SJSA1 (cell line): ENCODE measurements at regions not wholly inside any gene's neighbourhood (a gene's known extent, or its start where the extent isn't known, plus 50 kb on each side); places are given as distances from the start of the nearest gene placed in this dataset.
A peak's percentile ranks its signal among the peaks of the same experiment; 100 is the strongest.

ENCODE experiments used
- DNase-seq, 2 experiments: peaks; one replicate each; pipeline ENCODE4 v3.0.0-alpha.2; 2015 to 2020; ENCODE audit warnings: low spot score in 2 of 2, low read depth in 1 of 2
- H3K27ac ChIP-seq: fragments of 250-450 bp; sonication (Bioruptor Pico); 2 replicates; pipeline ENCODE4 v1.5.1; 2020; ENCODE audit warnings: mild to moderate bottlenecking, moderate library complexity
- H3K27me3 ChIP-seq: fragments of 250-450 bp; sonication (Bioruptor Pico); replicated peaks from 2 replicates; pipeline ENCODE4 v1.5.1; 2020; ENCODE audit warnings: mild to moderate bottlenecking, moderate library complexity
- H3K36me3 ChIP-seq: fragments of 250-450 bp; sonication (Bioruptor Pico); 2 replicates; pipeline ENCODE4 v1.5.1; 2020; ENCODE audit warnings: mild to moderate bottlenecking
- H3K4me1 ChIP-seq: fragments of 250-450 bp; sonication (Bioruptor Pico); replicated peaks from 2 replicates; pipeline ENCODE4 v1.6.1; 2021; ENCODE audit warnings: mild to moderate bottlenecking
- H3K4me3 ChIP-seq: fragments of 250-450 bp; sonication (Bioruptor Pico); 2 replicates; pipeline ENCODE4 v1.5.1; 2020; ENCODE audit warnings: mild to moderate bottlenecking
- H3K9me3 ChIP-seq: fragments of 250-450 bp; sonication (Bioruptor Pico); replicated peaks from 2 replicates; pipeline ENCODE4 v1.5.1; 2020; ENCODE audit warnings: mild to moderate bottlenecking

DNA sequence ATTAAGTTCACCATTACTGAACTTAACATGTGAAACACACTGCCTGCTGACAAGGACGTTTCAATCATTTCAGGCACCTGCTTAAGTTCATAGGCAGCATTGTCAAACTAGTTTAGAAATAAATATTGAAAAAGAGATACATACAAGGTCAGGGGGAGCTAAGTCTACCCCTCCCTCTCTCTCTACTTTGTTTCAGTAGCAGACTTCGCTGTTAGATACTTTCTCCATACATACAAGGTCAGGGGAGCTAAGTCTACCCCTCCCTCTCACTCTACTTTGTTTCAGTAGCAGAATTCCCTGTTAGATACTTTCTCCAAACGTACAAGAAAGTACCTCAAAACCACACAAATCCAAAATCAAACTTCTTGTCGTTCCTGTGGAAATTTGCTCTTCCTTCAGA is 387.4 kb upstream of the PDE4D start:
- Histone ChIP-seq H3K4me3 (no peak overlapping the region), H3K27ac (no peak overlapping the region), H3K9me3 (no peaks in the 10 kb centered on the region), H3K36me3 (no peaks in the 10 kb centered on the region), H3K27me3 (no peaks in the 10 kb centered on the region; the same call in 1 of the 2 replicates), H3K4me1 (no peaks in the 10 kb centered on the region)
- DNase-seq, result no peak

DNA sequence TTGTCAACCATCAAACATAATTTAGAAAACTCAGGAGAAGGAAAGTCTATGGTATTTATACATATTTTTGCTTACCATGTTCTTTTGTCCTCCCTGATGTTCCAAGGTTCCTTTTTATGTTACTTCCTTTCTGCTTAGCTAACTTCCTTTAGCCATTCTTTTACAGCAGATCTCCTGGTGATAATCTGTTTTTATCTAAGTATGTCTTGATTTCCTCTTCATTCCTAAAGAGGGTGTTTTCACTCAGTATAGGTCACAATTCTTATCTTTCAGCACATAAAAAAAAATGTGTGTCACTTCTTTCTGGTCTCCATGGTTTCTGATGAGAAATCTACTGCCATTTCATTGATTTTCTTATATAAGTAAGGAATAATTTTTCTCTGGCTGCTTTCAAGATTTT is 384.4 kb upstream of the PDE4D start:
- Histone ChIP-seq H3K27me3 (no peaks in the 10 kb centered on the region), H3K9me3 (no peaks in the 10 kb centered on the region), H3K4me1 (no peaks in the 10 kb centered on the region), H3K4me3 (no peak overlapping the region), H3K36me3 (no peaks in the 10 kb centered on the region), H3K27ac (no peak overlapping the region)
- DNase-seq, result no peak

DNA sequence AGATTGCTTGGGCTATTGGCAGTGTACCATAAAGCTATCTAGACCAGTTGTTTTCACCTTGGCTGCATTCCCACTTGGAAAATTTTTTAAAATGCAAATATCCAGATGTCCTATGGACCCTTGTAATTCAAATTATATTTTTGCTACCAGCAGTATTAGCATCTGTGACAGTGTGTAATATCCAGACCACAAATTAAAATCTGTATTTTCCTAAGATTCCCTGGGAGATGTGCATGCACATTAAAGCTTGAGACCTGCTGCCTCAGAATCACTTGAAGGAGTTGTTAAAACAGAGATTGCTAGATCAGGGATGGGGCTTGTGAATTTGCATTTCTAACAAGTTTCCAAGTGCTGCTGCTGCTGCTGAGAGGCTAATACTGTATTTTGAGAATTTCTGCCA is 381.2 kb upstream of the PDE4D start:
- no peaks in the 10 kb centered on the region for H3K4me1 ChIP-seq
- H3K27ac ChIP-seq, result no peak overlapping the region
- DNase-seq, result no peak
- H3K27me3 ChIP-seq, result no peaks in the 10 kb centered on the region
- no peaks in the 10 kb centered on the region for H3K9me3 ChIP-seq
- no peak overlapping the region for H3K4me3 ChIP-seq
- no peaks in the 10 kb centered on the region for H3K36me3 ChIP-seq

DNA sequence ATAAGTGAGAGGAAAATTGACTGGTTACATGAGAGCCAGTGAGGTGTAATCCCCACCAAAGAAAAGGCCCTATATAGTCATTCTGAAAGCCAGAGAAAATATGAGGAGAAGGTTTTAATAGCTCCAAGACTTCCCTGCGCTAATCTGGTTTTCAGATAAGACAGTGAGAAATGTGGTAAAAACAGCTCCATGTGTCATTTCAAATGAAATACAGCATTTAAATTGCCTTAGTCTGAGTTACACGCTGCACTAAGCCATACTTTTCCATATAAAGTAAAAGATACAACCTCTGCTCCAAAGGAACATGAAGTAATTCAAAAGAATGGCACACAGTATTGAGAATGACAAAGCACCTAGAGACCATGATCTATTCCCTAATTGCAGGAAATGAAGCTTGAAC is 378.0 kb upstream of the PDE4D start:
- no peaks in the 10 kb centered on the region for H3K27me3 ChIP-seq
- no peak overlapping the region for H3K4me3 ChIP-seq
- no peak overlapping the region for H3K27ac ChIP-seq
- no peak for DNase-seq
- H3K9me3 ChIP-seq, result no peaks in the 10 kb centered on the region
- H3K36me3 ChIP-seq, result no peaks in the 10 kb centered on the region
- no peaks in the 10 kb centered on the region for H3K4me1 ChIP-seq

DNA sequence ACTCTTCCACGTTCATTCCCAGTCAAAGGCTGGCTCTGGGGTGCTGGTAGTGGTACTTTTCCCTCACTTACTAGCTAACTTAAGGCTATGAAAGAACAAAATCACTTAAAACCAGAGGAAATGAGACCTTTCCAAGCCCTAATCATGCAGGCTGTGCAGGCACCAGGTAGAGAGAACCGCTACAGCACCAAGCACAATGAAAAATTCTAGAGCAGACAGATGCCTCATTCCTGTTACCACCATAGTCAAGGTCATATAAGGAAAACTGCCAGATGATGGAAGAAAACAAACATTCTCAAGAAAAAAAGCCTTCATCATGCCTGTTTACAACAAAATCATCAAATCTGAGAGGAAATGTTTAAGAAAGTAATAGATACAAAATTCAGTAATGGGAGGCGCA is 374.4 kb upstream of the PDE4D start:
- no peak for DNase-seq
- H3K9me3 ChIP-seq, result no peaks in the 10 kb centered on the region
- no peak overlapping the region for H3K27ac ChIP-seq
- H3K4me3 ChIP-seq, result no peak overlapping the region
- H3K36me3 ChIP-seq, result no peaks in the 10 kb centered on the region
- H3K27me3 ChIP-seq, result no peaks in the 10 kb centered on the region
- H3K4me1 ChIP-seq, result no peaks in the 10 kb centered on the region

DNA sequence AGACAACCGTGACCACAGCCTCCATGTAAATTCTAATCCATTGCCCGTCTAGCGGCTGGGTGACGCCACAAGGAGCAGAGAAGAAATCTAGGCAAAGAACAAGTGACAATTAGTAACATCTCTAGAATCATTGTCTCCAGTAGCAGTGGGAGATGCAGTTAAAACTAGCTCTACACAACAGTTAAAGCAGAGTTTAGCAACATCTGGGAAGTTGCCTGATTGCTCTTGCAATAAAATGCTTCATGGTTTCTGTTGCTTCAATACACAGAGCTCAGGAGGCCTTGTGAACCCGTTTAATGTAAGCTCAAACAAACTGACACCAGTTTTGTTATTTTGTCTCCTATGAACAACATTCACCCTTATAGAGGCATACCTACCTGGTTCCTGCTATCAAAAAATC is 369.8 kb upstream of the PDE4D start:
- DNase-seq, result no peak
- Histone ChIP-seq H3K36me3 (no peaks in the 10 kb centered on the region), H3K27ac (no peak overlapping the region), H3K27me3 (no peaks in the 10 kb centered on the region), H3K4me3 (no peak overlapping the region), H3K4me1 (peaks cover 11% of the 10 kb centered on the region), H3K9me3 (no peaks in the 10 kb centered on the region)

DNA sequence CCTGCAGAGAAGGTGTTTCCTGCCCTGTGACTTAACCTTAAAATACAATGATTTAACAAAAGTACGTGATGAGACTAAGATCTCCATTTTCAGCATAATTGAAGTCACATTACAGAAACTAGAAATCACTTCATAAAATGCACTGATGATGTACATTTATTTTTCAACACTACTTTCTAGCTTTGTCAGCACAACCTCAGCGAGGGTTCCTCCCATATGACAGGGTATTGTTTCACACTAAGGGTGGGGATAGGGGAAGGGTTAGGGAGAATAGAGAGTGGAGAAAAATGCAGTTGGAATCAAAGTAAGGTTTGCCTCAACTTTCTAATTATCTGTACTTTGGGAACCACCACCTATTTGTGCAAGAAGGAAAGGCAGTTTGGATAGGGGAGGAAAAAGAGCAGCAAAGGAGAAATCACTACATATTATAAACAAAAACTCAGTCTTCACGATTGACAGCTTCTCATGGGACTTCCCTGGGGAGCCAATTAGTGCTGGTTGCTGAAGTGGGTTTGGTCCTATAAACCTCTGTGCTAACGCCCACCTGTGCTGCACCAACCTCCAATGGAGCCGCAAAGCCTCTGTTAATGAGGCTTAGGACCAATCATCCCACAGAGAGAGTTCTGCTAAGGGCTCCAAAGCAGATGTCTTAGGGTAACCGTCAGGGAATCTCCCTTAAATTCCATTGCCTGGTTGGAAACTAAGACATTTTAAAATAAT is 369.2 kb upstream of the PDE4D start:
- no peak for DNase-seq
- Histone ChIP-seq H3K9me3 (no peaks in the 10 kb centered on the region), H3K4me3 (no peak overlapping the region), H3K27ac (no peak overlapping the region), H3K27me3 (no peaks in the 10 kb centered on the region), H3K36me3 (no peaks in the 10 kb centered on the region), H3K4me1 (peaks cover 11% of the 10 kb centered on the region)

DNA sequence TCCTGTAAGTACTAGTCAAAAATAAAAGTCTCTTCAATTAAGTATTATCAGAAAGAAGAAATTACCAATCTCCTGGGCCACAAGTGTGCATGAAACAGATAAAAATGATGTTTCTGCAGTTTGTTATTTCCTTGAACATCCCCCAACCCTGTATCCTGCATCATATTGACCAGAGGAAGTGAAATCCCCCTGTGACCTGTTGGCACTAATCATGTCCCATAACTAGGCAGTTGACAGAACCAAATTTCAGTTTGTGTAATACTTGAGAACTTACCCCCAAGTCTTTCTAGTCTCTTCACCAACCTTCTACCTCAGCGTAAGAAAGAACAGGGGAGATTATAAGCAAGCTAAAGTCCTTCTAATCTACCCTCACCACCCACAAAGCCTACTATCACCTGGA is 368.2 kb upstream of the PDE4D start:
- no peaks in the 10 kb centered on the region for H3K9me3 ChIP-seq
- H3K36me3 ChIP-seq, result no peaks in the 10 kb centered on the region
- no peak for DNase-seq
- H3K4me3 ChIP-seq, result no peak overlapping the region
- H3K27me3 ChIP-seq, result no peaks in the 10 kb centered on the region
- H3K27ac ChIP-seq, result no peak overlapping the region
- peaks cover 11% of the 10 kb centered on the region for H3K4me1 ChIP-seq

DNA sequence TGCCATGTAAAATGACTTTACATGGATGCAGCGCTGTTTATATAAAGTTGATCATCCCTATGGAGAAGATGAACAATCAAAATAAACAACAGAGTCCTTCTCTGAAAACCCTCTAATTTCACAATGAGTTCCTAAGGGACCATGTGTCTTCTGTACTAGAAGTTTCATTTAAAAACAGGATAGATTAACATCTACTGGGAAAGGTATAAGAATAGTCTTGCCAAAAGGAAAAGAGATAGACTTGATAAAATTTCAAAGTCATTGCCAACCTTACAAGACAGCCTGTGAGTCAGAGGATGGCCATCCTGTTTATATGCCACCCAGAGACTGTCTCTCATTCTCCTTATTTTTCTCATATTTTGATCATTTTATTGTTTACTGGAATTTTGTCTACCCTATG is 367.1 kb upstream of the PDE4D start:
- H3K9me3 ChIP-seq, result no peaks in the 10 kb centered on the region
- H3K4me3 ChIP-seq, result no peak overlapping the region
- peaks cover 11% of the 10 kb centered on the region for H3K4me1 ChIP-seq
- H3K27me3 ChIP-seq, result no peaks in the 10 kb centered on the region; the same call in 1 of the 2 replicates
- no peaks in the 10 kb centered on the region for H3K36me3 ChIP-seq
- peak overlapping the region; percentile 19; the same call in 1 of the 2 replicates for H3K27ac ChIP-seq
- DNase-seq, result peak in 1 of 2 experiments; percentile 10

DNA sequence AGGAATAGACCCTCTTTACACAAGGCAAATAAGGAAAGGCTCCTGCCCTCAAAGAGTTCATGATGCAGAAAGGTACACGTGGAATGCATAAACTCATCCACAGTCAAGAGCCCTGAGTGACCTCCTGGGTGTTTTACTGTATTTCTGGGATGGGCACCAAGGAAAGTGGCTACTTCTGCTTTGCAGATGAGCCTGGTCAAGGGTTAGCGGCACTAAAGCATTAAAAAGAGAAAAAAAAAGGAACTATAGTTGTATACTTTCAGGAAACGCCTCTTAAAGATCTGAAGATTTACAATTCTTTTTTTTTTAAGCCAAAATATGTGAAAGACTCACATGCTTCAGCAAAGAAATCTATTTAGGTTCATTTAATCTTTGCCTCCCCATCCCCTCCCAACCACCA is 366.2 kb upstream of the PDE4D start:
- H3K4me3 ChIP-seq, result no peak overlapping the region
- H3K36me3 ChIP-seq, result no peaks in the 10 kb centered on the region
- H3K9me3 ChIP-seq, result no peaks in the 10 kb centered on the region
- H3K27me3 ChIP-seq, result no peaks in the 10 kb centered on the region; the same call in 1 of the 2 replicates
- no peak for DNase-seq
- H3K4me1 ChIP-seq, result peaks cover 11% of the 10 kb centered on the region
- no peak overlapping the region for H3K27ac ChIP-seq

DNA sequence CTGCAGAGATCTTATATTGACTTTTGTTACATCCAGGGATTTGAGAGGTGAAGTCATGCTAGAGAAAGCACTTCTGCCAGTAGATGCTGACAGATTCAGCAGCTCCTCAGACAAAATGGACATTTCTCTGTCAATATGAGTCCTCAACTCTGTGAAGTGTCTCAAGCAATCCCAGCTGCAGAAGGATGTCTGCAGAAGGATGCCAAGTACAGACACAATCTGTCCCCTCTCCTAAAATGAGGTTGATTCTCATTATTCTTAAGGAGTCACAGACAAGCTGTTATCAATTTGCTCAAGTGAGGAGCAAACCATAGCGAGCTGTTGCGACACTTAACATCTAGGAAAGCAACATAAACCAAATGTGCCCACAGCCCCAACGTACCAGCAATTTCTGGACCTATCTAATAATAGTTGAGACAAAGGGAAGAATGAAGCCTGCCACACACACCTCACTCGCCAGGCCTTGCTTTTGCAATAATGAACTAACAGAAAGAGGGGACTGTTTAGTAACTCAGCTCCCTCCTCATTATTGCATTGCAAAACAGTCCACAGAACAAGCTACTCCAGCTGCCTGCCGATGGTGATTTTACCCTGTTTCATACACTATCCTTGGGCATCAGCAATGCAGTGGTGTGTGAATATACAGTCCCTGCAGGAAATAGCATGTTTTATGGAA is 364.2 kb upstream of the PDE4D start:
- Histone ChIP-seq H3K27ac (no peak overlapping the region), H3K36me3 (no peaks in the 10 kb centered on the region), H3K4me3 (no peak overlapping the region), H3K9me3 (no peaks in the 10 kb centered on the region), H3K4me1 (peaks cover 11% of the 10 kb centered on the region), H3K27me3 (no peaks in the 10 kb centered on the region; the same call in 1 of the 2 replicates)
- DNase-seq, result no peak

DNA sequence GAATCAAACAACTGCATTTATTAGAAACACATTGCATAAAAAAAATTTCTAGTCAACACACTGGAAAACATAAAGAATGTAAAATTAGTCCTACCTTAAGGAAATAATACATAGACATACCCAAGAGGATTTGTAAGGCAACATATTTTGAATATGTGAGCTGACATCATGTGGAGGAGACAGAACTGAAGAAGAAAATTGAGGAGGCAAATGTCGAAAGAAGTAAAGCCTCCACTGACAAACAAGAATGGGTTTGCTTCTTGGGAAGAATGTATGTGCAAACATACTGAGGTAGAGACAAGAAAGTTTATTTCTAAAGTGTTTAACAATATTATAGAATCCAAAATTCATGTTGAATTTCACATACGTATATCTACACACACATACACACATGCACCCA is 363.0 kb upstream of the PDE4D start:
- no peak overlapping the region for H3K27ac ChIP-seq
- H3K27me3 ChIP-seq, result no peaks in the 10 kb centered on the region; the same call in 1 of the 2 replicates
- no peak overlapping the region for H3K4me3 ChIP-seq
- H3K4me1 ChIP-seq, result peaks cover 11% of the 10 kb centered on the region
- no peaks in the 10 kb centered on the region for H3K9me3 ChIP-seq
- H3K36me3 ChIP-seq, result no peaks in the 10 kb centered on the region
- no peak for DNase-seq

DNA sequence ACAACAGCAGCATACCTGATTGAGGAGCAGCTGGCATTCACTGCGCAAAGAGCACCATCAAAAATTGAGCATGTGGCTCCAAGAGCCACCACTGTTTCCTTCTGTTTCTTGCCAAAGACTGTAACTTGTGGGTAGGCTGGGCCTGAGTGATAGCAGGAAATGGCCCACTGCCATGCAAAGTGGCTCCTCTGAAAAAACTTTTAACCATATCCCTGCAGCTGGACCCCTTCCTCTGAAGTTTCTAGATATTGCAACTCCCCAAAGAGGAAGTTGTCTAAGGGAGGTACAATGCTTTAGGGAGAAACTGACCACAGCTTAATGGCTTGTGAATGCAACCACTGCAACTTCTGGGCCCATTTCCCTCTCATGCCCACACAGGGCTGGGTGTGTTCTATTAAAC is 355.4 kb upstream of the PDE4D start:
- no peak for DNase-seq
- H3K27ac ChIP-seq, result no peak overlapping the region
- no peaks in the 10 kb centered on the region for H3K27me3 ChIP-seq
- no peaks in the 10 kb centered on the region for H3K9me3 ChIP-seq
- H3K36me3 ChIP-seq, result no peaks in the 10 kb centered on the region
- H3K4me3 ChIP-seq, result no peak overlapping the region
- no peaks in the 10 kb centered on the region for H3K4me1 ChIP-seq

DNA sequence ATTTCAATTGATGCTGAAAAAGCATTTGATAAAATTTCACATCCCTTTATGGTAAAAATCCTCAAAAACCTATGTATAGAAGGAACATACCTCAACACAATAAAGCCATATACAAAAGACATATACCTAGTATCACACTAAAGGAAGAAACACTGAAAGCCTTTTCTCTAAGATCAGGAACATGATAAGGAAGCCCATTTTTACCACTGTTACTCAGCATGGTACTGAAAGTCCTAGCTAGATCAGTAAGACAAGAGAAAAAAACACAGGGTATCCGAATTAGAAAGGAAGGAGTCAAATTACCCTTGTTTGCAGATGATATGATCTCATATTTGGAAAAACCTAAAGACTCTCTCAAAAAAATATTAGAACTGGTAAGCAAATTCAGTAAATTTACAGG is 350.2 kb upstream of the PDE4D start:
- DNase-seq, result no peak
- H3K4me1 ChIP-seq, result no peaks in the 10 kb centered on the region

More for the DNA sequence above, 350.2 kb upstream of the PDE4D start:
- no peaks in the 10 kb centered on the region for H3K9me3 ChIP-seq
- H3K36me3 ChIP-seq, result no peaks in the 10 kb centered on the region
- no peak overlapping the region for H3K4me3 ChIP-seq
- no peak overlapping the region for H3K27ac ChIP-seq
- H3K27me3 ChIP-seq, result no peaks in the 10 kb centered on the region
